A549 (cell line): ENCODE measurements at regions not wholly inside any gene's neighbourhood (a gene's known extent, or its start where the extent isn't known, plus 50 kb on each side); places are given as distances from the start of the nearest gene placed in this dataset.
"Not testable (repeated sequence)": the region's sequence is repeated elsewhere in the genome, so short reads cannot be mapped to it uniquely, and the experiment has no call there.

ENCODE experiments used
- ATAC-seq, 2 experiments: fragments of 200-7000 bp in 1 of 2; fragments of >200 bp in 1 of 2; cut with Nextera tagmentation in 1 of 2; cut with Tn5 transposase in 1 of 2; 3 replicates each; pipeline versions ENCODE4 v1.8.0 to v1.9.1; 2018 to 2020; ENCODE audit warnings: mild to moderate bottlenecking in 1 of 2, moderate library complexity in 1 of 2
- CTCF ChIA-PET: fragments of 300-600 bp; sonication (Branson Sonifier 250); formaldehyde crosslinking; extraction: SDS; loops from one replicate; lab custom pipeline; 2021; ENCODE audit warnings: antibody characterized with exemption, inconsistent platforms; lab: Yijun Ruan, JAX
- POLR2A ChIA-PET: fragments of 350-600 bp; formaldehyde crosslinking; extraction: SDS; loops from one replicate; lab custom pipeline; 2021; ENCODE audit warnings: antibody characterized with exemption, inconsistent platforms; lab: Yijun Ruan, JAX
- DNase-seq, 2 experiments: peaks; one replicate each; pipeline versions ENCODE4 v3.0.0 to v3.0.0-alpha.2; 2011 to 2016; ENCODE audit warnings: low read depth in 1 of 2, low spot score in 1 of 2
- FAIRE-seq: peaks from 2 replicates; lab custom pipeline; 2011; peaks lifted over from hg19 to GRCh38; lab: Jason Lieb, UNC
- H3K27ac ChIP-seq, 2 experiments: fragments of >200 bp; sonication (Bioruptor Twin); formaldehyde crosslinking; 3 replicates each; pipeline ENCODE4 v1.5.1; 2016 to 2017
- H3K4me1 ChIP-seq: fragments of >200 bp; sonication (Bioruptor Twin); formaldehyde crosslinking; 3 replicates; pipeline ENCODE4 v1.6.1; 2016
- H3K4me2 ChIP-seq: fragments of >200 bp; sonication (Bioruptor Twin); formaldehyde crosslinking; 3 replicates; pipeline ENCODE4 v1.6.1; 2016
- H3K4me3 ChIP-seq: fragments of >200 bp; sonication (Bioruptor Twin); formaldehyde crosslinking; 3 replicates; pipeline ENCODE4 v1.5.1; 2016
- H3K9me3 ChIP-seq: fragments of >200 bp; sonication (Bioruptor Twin); formaldehyde crosslinking; 3 replicates; pipeline ENCODE4 v1.6.1; 2016
- CBX2 ChIP-seq: fragments of 200-600 bp; sonication (generic); IDR thresholded peaks from 2 replicates; pipeline ENCODE4 v1.6.1; 2016; ENCODE audit warnings: low read depth, mild to moderate bottlenecking, borderline replicate concordance
- CHD4 ChIP-seq: fragments of 200-600 bp; sonication (generic); IDR thresholded peaks from 2 replicates; pipeline ENCODE4 v1.6.1; 2016; ENCODE audit warnings: antibody characterized with exemption, mild to moderate bottlenecking, borderline replicate concordance
- CTCF ChIP-seq: fragments of >200 bp; sonication (Bioruptor Twin); formaldehyde crosslinking; IDR thresholded peaks from 3 replicates; pipeline ENCODE4 v1.5.1; 2016
- E2F6 ChIP-seq: IDR thresholded peaks from 2 replicates; pipeline ENCODE4 v1.6.1; 2012; ENCODE audit warnings: low read depth, borderline replicate concordance
- EHF ChIP-seq: fragments of 250-450 bp; sonication (Bioruptor Pico); IDR thresholded peaks from 2 replicates; pipeline ENCODE4 v1.5.0; 2020; ENCODE audit warnings: mild to moderate bottlenecking
- FOSL2 ChIP-seq, 2 experiments: fragments of 450-650 bp in 1 of 2; fragments of >200 bp in 1 of 2; sonication (Bioruptor Twin) in 1 of 2; formaldehyde crosslinking; IDR thresholded peaks; 2 replicates each; pipeline versions ENCODE4 v1.5.0 to v1.6.1; 2016 to 2020; ENCODE audit warnings: mild to moderate bottlenecking in 1 of 2, moderate library complexity in 1 of 2
- HEYL ChIP-seq: fragments of 250-450 bp; sonication (Bioruptor Pico); IDR thresholded peaks from 2 replicates; pipeline ENCODE4 v1.8.0; 2021; ENCODE audit warnings: mild to moderate bottlenecking, moderate library complexity
- HOXB5 ChIP-seq: fragments of 250-450 bp; sonication (Bioruptor Pico); IDR thresholded peaks from 2 replicates; pipeline ENCODE4 v1.5.0; 2020; ENCODE audit warnings: mild to moderate bottlenecking, moderate library complexity
- KDM1A ChIP-seq: fragments of 200-600 bp; sonication (generic); IDR thresholded peaks from 2 replicates; pipeline ENCODE4 v1.6.1; 2016; ENCODE audit warnings: low read depth, mild to moderate bottlenecking
- MAFK ChIP-seq: fragments of 450-650 bp; IDR thresholded peaks from 2 replicates; pipeline ENCODE4 v1.6.1; 2014; ENCODE audit not compliant: partially characterized antibody
- MAX ChIP-seq: IDR thresholded peaks from 2 replicates; pipeline ENCODE4 v1.6.1; 2012
- MAZ ChIP-seq: fragments of 150-350 bp; IDR thresholded peaks from 2 replicates; pipeline ENCODE4 v1.6.1; 2014; ENCODE audit warnings: antibody characterized with exemption, low read depth, low read length, borderline replicate concordance
- MYC ChIP-seq: IDR thresholded peaks from 2 replicates; pipeline ENCODE4 v1.6.1; 2012; ENCODE audit warnings: mild to moderate bottlenecking, inconsistent platforms, low read length, improper control_type of control experiment, borderline replicate concordance
- NFE2L2 ChIP-seq: fragments of 150-350 bp; conservative IDR thresholded peaks from 2 replicates; pipeline ENCODE4 v1.6.1; 2014; ENCODE audit warnings: low read length
- NPAS2 ChIP-seq: fragments of 250-450 bp; sonication (Bioruptor Pico); IDR thresholded peaks from 2 replicates; pipeline ENCODE4 v1.8.0; 2022; ENCODE audit warnings: mild to moderate bottlenecking, moderate library complexity, borderline replicate concordance
- PBX3 ChIP-seq: IDR thresholded peaks from 2 replicates; pipeline ENCODE4 v1.6.1; 2012
- PHF8 ChIP-seq: fragments of 200-600 bp; sonication (generic); IDR thresholded peaks from 2 replicates; pipeline ENCODE4 v1.6.1; 2016; ENCODE audit warnings: low read depth, mild to moderate bottlenecking, antibody characterized with exemption, moderate library complexity, borderline replicate concordance
- SREBF2 ChIP-seq: fragments of 450-650 bp; IDR thresholded peaks from 2 replicates; pipeline ENCODE4 v1.6.1; 2014; ENCODE audit warnings: mild to moderate bottlenecking, moderate library complexity
- TFCP2L1 ChIP-seq: fragments of 250-450 bp; sonication (Bioruptor Pico); IDR thresholded peaks from 2 replicates; pipeline ENCODE4 v1.5.0; 2021; ENCODE audit warnings: mild to moderate bottlenecking
- TP53 ChIP-seq: fragments of 250-450 bp; sonication (Bioruptor Pico); IDR thresholded peaks from 2 replicates; pipeline ENCODE4 v1.5.0; 2021; ENCODE audit warnings: mild to moderate bottlenecking, moderate library complexity
- ZFP36 ChIP-seq: fragments of 450-650 bp; IDR thresholded peaks from 2 replicates; pipeline ENCODE4 v1.6.1; 2014; ENCODE audit warnings: borderline replicate concordance; ENCODE audit not compliant: partially characterized antibody
- ZNF302 ChIP-seq: fragments of 250-450 bp; sonication (Bioruptor Pico); IDR thresholded peaks from 2 replicates; pipeline ENCODE4 v1.9.0; 2021; ENCODE audit warnings: inconsistent platforms, mild to moderate bottlenecking, moderate library complexity
- ZSCAN20 ChIP-seq: fragments of 250-450 bp; sonication (Bioruptor Pico); IDR thresholded peaks from 2 replicates; pipeline ENCODE4 v1.8.0; 2022; ENCODE audit warnings: mild to moderate bottlenecking, moderate library complexity
- WGBS: methylation state at CpG from one replicate; pipeline ENCODE4 v1.1.6; 2017; ENCODE audit errors: missing lambda C conversion rate; 5-methylcytosine and 5-hydroxymethylcytosine counted together

- ChIA-PET POLR2A (no interaction called here), CTCF (interaction anchor here (2.1 to 2.8 kb wide), 2 partner anchors 27 to 116 kb away, joined by 5 to 9 read pairs; partner anchors contain the start of gene MAP2)
- ATAC-seq (no peak), DNase-seq (no peak), FAIRE-seq (no peak)
- Histone ChIP-seq H3K4me1 (no peaks in the 10 kb centered on the region), H3K4me3 (no peak overlapping the region), H3K4me2 (no peak overlapping the region), H3K9me3 (no peaks in the 10 kb centered on the region), H3K27ac (no peak overlapping the region)
- TF ChIP-seq CTCF: no peak
- WGBS: 11% methylated on average over 3 of the region's 10 CpGs
These were observed 116.5 kb upstream of the MAP2 start for GRCh38 chr2:209307161-209308001.

GRCh38 chr2:209308415-209308814, 115.4 kb upstream of the MAP2 start:
- ATAC-seq (no peak), FAIRE-seq (no peak), DNase-seq (no peak)
- POLR2A ChIA-PET: no interaction called here
- TF ChIP-seq E2F6 (no peak), MAFK (peak; percentile 53), MYC (no peak), TP53 (CRISPR knock-in tag) (no peak), NFE2L2 (peak; percentile 47), ZNF302 (CRISPR knock-in tag) (no peak), CHD4 (no peak), MAX (no peak), KDM1A (no peak)
- Histone ChIP-seq H3K4me1 (no peaks in the 10 kb centered on the region), H3K9me3 (no peaks in the 10 kb centered on the region), H3K4me3 (no peak overlapping the region), H3K27ac (no peak overlapping the region), H3K4me2 (no peak overlapping the region)
- CTCF ChIA-PET: interaction anchor here (2.1 to 2.8 kb wide), 2 partner anchors 26 to 115 kb away, joined by 5 to 9 read pairs; partner anchors contain the start of gene MAP2

GRCh38 chr2:209311948-209312347, 111.9 kb upstream of the MAP2 start:
- no peak overlapping the region for H3K27ac ChIP-seq
- CTCF ChIA-PET: no interaction called here
- ATAC-seq: no peak
- FAIRE-seq: no peak
- TF ChIP-seq PHF8 (no peak), ZFP36 (no peak), FOSL2 (IDR thresholded peaks at IDR 0.05) (no peak), FOSL2 (CRISPR knock-in tag; IDR thresholded peaks at IDR 0.05) (no peak), TFCP2L1 (CRISPR knock-in tag) (no peak), EHF (CRISPR knock-in tag) (no peak), PBX3 (no peak), NPAS2 (no peak), CHD4 (no peak), MAFK (no peak), ZSCAN20 (CRISPR knock-in tag) (no peak), MYC (no peak), MAZ (no peak), CBX2 (no peak), SREBF2 (no peak), HEYL (no peak), E2F6 (no peak), HOXB5 (CRISPR knock-in tag) (no peak)
- TF ChIP-seq, all 56 proteins: peak for 0
- DNase-seq: no peak
- no peak overlapping the region for H3K4me3 ChIP-seq
- H3K4me1 ChIP-seq: no peaks in the 10 kb centered on the region
- POLR2A ChIA-PET: no interaction called here
- WGBS: 4% methylated on average over 2 of the region's 2 CpGs
- no peak overlapping the region for H3K4me2 ChIP-seq
- H3K9me3 ChIP-seq: no peaks in the 10 kb centered on the region

- POLR2A ChIA-PET, DNase-seq, H3K4me3 ChIP-seq: not testable (repeated sequence)
These were observed 111.4 kb upstream of the MAP2 start for GRCh38 chr2:209312450-209312849.

More at GRCh38 chr2:209312450-209312849, 111.4 kb upstream of the MAP2 start:
- not testable (repeated sequence) for ATAC-seq, H3K4me2 ChIP-seq, H3K4me1 ChIP-seq, H3K9me3 ChIP-seq, H3K27ac ChIP-seq, FAIRE-seq
- CTCF ChIA-PET: interaction anchor here (0.7 kb wide), 1 partner anchor 884 kb away, joined by 5 read pairs; no protein-coding TSS in a partner anchor
- 0% methylated on average over 1 of the region's 1 CpG for WGBS
